NB4 (cell line): ENCODE measurements at regions not wholly inside any gene's neighbourhood (a gene's known extent, or its start where the extent isn't known, plus 50 kb on each side); places are given as distances from the start of the nearest gene placed in this dataset.

Source experiments
- DNase-seq: peaks from one replicate; pipeline ENCODE4 v3.0.0; 2010; ENCODE audit warnings: low read depth
- H3K4me3 ChIP-seq: one replicate; pipeline ENCODE4 v1.5.1; 2011; ENCODE audit warnings: mild to moderate bottlenecking, low read depth, low read length, moderate library complexity
- CTCF ChIP-seq: IDR thresholded peaks from one replicate; pipeline ENCODE4 v1.5.1; 2012; ENCODE audit warnings: low read depth, low read length
- MAX ChIP-seq: IDR thresholded peaks from 2 replicates; pipeline ENCODE4 v1.6.1; 2011; ENCODE audit warnings: low read depth, low read length
- MYC ChIP-seq: IDR thresholded peaks from 2 replicates; pipeline ENCODE4 v1.6.1; 2011; ENCODE audit warnings: low read depth, low read length
- POLR2A ChIP-seq: IDR thresholded peaks from 2 replicates; pipeline ENCODE4 v1.6.1; 2011; ENCODE audit warnings: mild to moderate bottlenecking; ENCODE audit not compliant: insufficient read length; ENCODE audit errors: extremely low read depth

- DNase-seq: no peak
- no peak for TF ChIP-seq MYC
- no peak for TF ChIP-seq MAX
- no peak for TF ChIP-seq POLR2A
- TF ChIP-seq CTCF: no peak
- no peak overlapping the region for H3K4me3 ChIP-seq
Measured at GRCh38 chr2:59312967-59313940, 1072.1 kb upstream of the FANCL start.

- DNase-seq: peak; percentile 18
- H3K4me3 ChIP-seq: no peak overlapping the region
- no peak for TF ChIP-seq POLR2A
Measured at GRCh38 chr2:59312029-59312428, 1070.9 kb upstream of the FANCL start.

GRCh38 chr2:59308108-59308507 lies 1067.0 kb upstream of the FANCL start:
- DNase-seq: peak; percentile 7
- TF ChIP-seq MAX (no peak), CTCF (no peak), POLR2A (no peak), MYC (no peak)
- no peak overlapping the region for H3K4me3 ChIP-seq

- TF ChIP-seq CTCF (no peak), POLR2A (no peak), MYC (no peak), MAX (no peak)
- no peak overlapping the region for H3K4me3 ChIP-seq
- DNase-seq: no peak
Measured at GRCh38 chr2:59307196-59307595, 1066.1 kb upstream of the FANCL start.

- TF ChIP-seq CTCF (no peak), MYC (no peak), MAX (no peak), POLR2A (no peak)
- DNase-seq: no peak
- no peak overlapping the region for H3K4me3 ChIP-seq
Measured at GRCh38 chr2:59303272-59303671, 1062.1 kb upstream of the FANCL start.

- TF ChIP-seq POLR2A: no peak
- no peak for TF ChIP-seq CTCF
- no peak for TF ChIP-seq MAX
- TF ChIP-seq MYC: no peak
- no peak overlapping the region for H3K4me3 ChIP-seq
- no peak for DNase-seq
Measured at GRCh38 chr2:59302683-59303082, 1061.6 kb upstream of the FANCL start.
